Stomach smooth muscle (tissue), 2 donors: ENCODE measurements at regions not wholly inside any gene's neighbourhood (a gene's known extent, or its start where the extent isn't known, plus 50 kb on each side); places are given as distances from the start of the nearest gene placed in this dataset.
"Not testable (repeated sequence)": the region's sequence is repeated elsewhere in the genome, so short reads cannot be mapped to it uniquely, and the experiment has no call there.

Source experiments
- H3K27ac ChIP-seq: one replicate; pipeline ENCODE4 v1.7.0; 2013; ENCODE audit warnings: mild to moderate bottlenecking, low read length, inconsistent platforms
- H3K27me3 ChIP-seq, 2 donors: one replicate each; pipeline ENCODE4 v1.7.0; 2013; ENCODE audit warnings: low read length in 2 of 2; ENCODE audit not compliant: insufficient read depth in 2 of 2, control insufficient read depth in 1 of 2
- H3K36me3 ChIP-seq, 2 donors: one replicate each; pipeline ENCODE4 v1.7.0; 2013; ENCODE audit warnings: low read length in 2 of 2; ENCODE audit not compliant: control insufficient read depth in 2 of 2, insufficient read depth in 2 of 2
- H3K4me1 ChIP-seq: one replicate; pipeline ENCODE4 v1.7.0; 2013; ENCODE audit warnings: low read length; ENCODE audit not compliant: control insufficient read depth, insufficient read depth
- H3K4me3 ChIP-seq, 2 donors: one replicate each; pipeline ENCODE4 v1.7.0; 2013; ENCODE audit warnings: low read length in 2 of 2
- H3K9ac ChIP-seq, 2 donors: one replicate each; pipeline ENCODE4 v1.7.0; 2013; ENCODE audit warnings: low read length in 2 of 2, mild to moderate bottlenecking in 1 of 2
- H3K9me3 ChIP-seq, 2 donors: one replicate each; pipeline ENCODE4 v1.7.0; 2013; ENCODE audit warnings: low read length in 2 of 2; ENCODE audit not compliant: control insufficient read depth in 2 of 2
- donor health status: healthy.
- donor health status: Pancreatic carcinoma.

GRCh38 chr3:182404031-182404430 is 389.3 kb upstream of the ATP11B start:
- Histone ChIP-seq H3K27me3 (no peaks in the 10 kb centered on the region), H3K4me1 (no peaks in the 10 kb centered on the region), H3K36me3 (no peaks in the 10 kb centered on the region), H3K9me3 (no peaks in the 10 kb centered on the region), H3K9ac (no peak overlapping the region), H3K4me3 (no peak overlapping the region), H3K27ac (no peak overlapping the region)

- H3K9ac ChIP-seq = no peak overlapping the region
- no peaks in the 10 kb centered on the region for H3K27me3 ChIP-seq
- no peaks in the 10 kb centered on the region for H3K4me1 ChIP-seq
- H3K27ac ChIP-seq = no peak overlapping the region
- no peaks in the 10 kb centered on the region for H3K9me3 ChIP-seq
- no peaks in the 10 kb centered on the region for H3K36me3 ChIP-seq
- no peak overlapping the region for H3K4me3 ChIP-seq
Measured at GRCh38 chr3:182405759-182406158, 387.5 kb upstream of the ATP11B start.

DNA sequence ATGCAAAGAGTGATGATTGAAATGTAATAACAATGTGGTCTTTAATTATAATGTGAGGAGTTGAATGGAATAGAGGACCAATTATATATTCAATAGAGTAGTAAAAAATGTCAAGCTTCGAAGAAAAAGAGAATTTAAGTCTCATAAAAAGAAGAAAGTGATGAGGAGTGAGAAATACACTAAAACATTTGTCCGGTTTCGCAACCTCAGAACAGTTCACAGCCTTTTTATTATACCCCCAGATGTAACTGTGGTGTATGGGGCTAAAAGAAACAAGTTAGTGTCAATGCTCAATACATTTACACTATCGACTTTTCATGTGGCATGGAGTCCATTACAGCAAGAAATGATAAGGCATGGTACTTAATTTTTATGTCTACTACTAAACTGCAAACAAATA is 386.5 kb upstream of the ATP11B start:
- H3K36me3 ChIP-seq = no peaks in the 10 kb centered on the region
- no peaks in the 10 kb centered on the region for H3K4me1 ChIP-seq
- no peak overlapping the region for H3K9ac ChIP-seq
- H3K4me3 ChIP-seq = no peak overlapping the region
- no peaks in the 10 kb centered on the region for H3K9me3 ChIP-seq
- H3K27me3 ChIP-seq = no peaks in the 10 kb centered on the region
- no peak overlapping the region for H3K27ac ChIP-seq

DNA sequence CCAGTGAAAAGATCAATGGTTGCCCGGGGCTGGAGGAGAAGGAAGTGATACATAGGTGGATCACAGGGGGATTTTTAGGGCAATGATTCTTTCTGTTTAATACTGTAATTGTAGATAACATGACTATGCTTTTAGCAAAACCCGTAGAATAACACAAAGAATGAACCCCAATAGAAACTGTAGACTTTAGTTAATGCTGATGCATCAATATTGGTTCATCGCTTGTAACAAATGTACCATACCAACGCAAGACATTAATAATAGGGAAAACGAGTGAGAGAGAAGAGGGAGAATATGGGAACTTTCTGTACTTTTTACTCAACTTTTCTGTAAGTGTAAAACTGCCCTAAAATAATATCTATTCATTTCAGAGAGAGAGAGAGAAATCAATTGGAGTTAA is 383.3 kb upstream of the ATP11B start:
- peaks cover 0 to 2% of the 10 kb centered on the region in 2 donors for H3K9me3 ChIP-seq

GRCh38 chr3:182412066-182412465 is 381.2 kb upstream of the ATP11B start:
- H3K36me3 ChIP-seq = no peaks in the 10 kb centered on the region
- no peak overlapping the region for H3K9ac ChIP-seq
- no peaks in the 10 kb centered on the region for H3K27me3 ChIP-seq
- H3K27ac ChIP-seq = no peak overlapping the region
- peaks cover 0 to 2% of the 10 kb centered on the region in 2 donors for H3K9me3 ChIP-seq
- no peak overlapping the region for H3K4me3 ChIP-seq
- H3K4me1 ChIP-seq = no peaks in the 10 kb centered on the region

More for the DNA sequence above, 383.3 kb upstream of the ATP11B start:
- H3K36me3 ChIP-seq = no peaks in the 10 kb centered on the region
- H3K27me3 ChIP-seq = no peaks in the 10 kb centered on the region
- no peaks in the 10 kb centered on the region for H3K4me1 ChIP-seq
- no peak overlapping the region for H3K9ac ChIP-seq
- no peak overlapping the region for H3K4me3 ChIP-seq
- no peak overlapping the region for H3K27ac ChIP-seq

GRCh38 chr3:182413061-182413460 is 380.2 kb upstream of the ATP11B start:
- Histone ChIP-seq H3K9ac (no peak overlapping the region), H3K36me3 (no peaks in the 10 kb centered on the region), H3K4me1 (no peaks in the 10 kb centered on the region), H3K27ac (no peak overlapping the region), H3K4me3 (no peak overlapping the region), H3K9me3 (peaks cover 0 to 2% of the 10 kb centered on the region in 2 donors), H3K27me3 (no peaks in the 10 kb centered on the region)

DNA sequence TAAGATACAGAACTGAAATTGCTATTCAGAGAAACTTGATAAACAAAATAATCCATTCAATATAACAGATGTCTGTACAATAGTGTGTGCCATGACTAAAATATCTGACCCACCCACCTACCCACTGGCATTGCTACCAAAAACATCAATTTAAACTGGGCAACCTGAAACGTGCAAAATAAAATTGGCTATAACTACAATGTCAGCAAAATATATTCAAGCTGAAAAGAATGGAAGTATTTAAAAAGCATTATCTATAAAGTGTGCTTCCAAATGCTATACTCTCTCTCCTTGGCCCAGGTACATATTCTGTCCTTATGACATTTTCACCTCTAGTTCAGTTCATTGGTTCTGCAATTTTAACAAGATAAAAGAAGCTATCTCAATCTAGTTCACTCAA is 379.6 kb upstream of the ATP11B start:
- Histone ChIP-seq H3K27ac (no peak overlapping the region), H3K36me3 (no peaks in the 10 kb centered on the region), H3K9ac (no peak overlapping the region), H3K4me3 (no peak overlapping the region), H3K9me3 (peaks cover 0 to 2% of the 10 kb centered on the region in 2 donors), H3K27me3 (peaks cover 0 to 3% of the 10 kb centered on the region in 2 donors), H3K4me1 (no peaks in the 10 kb centered on the region)

DNA sequence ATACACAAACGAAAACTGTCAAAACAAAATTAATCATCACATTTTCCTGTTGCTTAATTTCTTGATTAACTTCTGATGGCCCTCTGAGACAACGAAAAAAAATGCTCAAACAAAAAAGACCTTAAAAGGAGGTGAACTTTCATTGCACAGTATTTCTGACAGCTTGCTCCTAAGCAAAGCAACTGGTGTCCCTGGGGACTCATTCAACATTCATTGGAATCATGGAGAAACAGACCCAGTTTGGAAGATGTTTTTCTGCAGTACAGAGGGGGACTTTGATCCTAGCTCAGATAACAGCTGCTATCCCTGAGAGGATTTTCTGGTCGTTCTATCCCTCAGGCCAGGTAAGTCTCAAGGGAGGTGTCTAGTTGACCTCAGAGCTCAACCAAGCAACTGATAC is 378.7 kb upstream of the ATP11B start:
- Histone ChIP-seq H3K9me3 (peaks cover 0 to 2% of the 10 kb centered on the region in 2 donors), H3K9ac (no peak overlapping the region)

GRCh38 chr3:182420741-182421140 is 372.6 kb upstream of the ATP11B start:
- no peak overlapping the region for H3K27ac ChIP-seq
- H3K9ac ChIP-seq = no peak overlapping the region
- peaks cover 0 to 3% of the 10 kb centered on the region in 2 donors for H3K27me3 ChIP-seq
- no peaks in the 10 kb centered on the region for H3K9me3 ChIP-seq
- H3K36me3 ChIP-seq = no peaks in the 10 kb centered on the region
- no peaks in the 10 kb centered on the region for H3K4me1 ChIP-seq
- no peak overlapping the region for H3K4me3 ChIP-seq

More for the DNA sequence above, 378.7 kb upstream of the ATP11B start:
- Histone ChIP-seq H3K27me3 (peaks cover 0 to 3% of the 10 kb centered on the region in 2 donors), H3K27ac (no peak overlapping the region), H3K36me3 (no peaks in the 10 kb centered on the region), H3K4me1 (no peaks in the 10 kb centered on the region), H3K4me3 (no peak overlapping the region)

GRCh38 chr3:182424006-182424405 is 369.3 kb upstream of the ATP11B start:
- Histone ChIP-seq H3K9me3 (no peaks in the 10 kb centered on the region), H3K4me1 (no peaks in the 10 kb centered on the region)

DNA sequence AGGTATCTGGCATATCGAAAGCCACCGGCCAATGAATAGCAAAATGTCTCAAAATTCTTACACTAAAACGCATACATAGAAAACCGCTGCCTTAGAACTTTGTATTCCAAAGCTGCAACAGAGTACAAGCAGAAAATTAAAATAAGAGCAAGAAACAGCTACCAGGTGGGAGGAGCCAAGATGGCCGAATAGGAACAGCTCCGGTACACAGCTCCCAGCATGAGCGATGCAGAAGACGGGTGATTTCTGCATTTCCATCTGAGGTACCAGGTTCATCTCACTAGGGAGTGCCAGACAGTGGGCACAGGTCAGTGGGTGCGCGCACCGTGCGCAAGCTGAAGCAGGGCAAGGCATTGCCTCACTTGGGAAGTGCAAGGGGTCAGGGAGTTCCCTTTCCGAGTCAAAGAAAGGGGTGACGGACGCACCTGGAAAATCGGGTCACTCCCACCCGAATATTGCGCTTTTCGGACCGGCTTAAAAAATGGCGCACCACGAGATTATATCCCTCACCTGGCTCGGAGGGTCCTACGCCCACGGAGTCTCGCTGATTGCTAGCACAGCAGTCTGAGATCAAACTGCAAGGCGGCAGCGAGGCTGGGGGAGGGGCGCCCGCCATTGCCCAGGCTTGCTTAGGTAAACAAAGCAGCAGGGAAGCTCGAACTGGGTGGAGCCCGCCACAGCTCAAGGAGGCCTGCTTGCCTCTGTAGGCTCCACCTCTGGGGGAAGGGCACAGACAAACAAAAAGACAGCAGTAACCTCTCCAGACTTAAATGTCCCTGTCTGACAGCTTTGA is 367.2 kb upstream of the ATP11B start:
- H3K9ac ChIP-seq, H3K36me3 ChIP-seq, H3K4me1 ChIP-seq, H3K27ac ChIP-seq, H3K9me3 ChIP-seq, H3K27me3 ChIP-seq, H3K4me3 ChIP-seq: not testable (repeated sequence)

More at GRCh38 chr3:182424006-182424405, 369.3 kb upstream of the ATP11B start:
- Histone ChIP-seq H3K27ac (no peak overlapping the region), H3K9ac (no peak overlapping the region), H3K36me3 (no peaks in the 10 kb centered on the region), H3K27me3 (no peaks in the 10 kb centered on the region), H3K4me3 (no peak overlapping the region)
